Activated naive CD4-positive, alpha-beta T cell (primary cell): ENCODE measurements at regions not wholly inside any gene's neighbourhood (a gene's known extent, or its start where the extent isn't known, plus 50 kb on each side); places are given as distances from the start of the nearest gene placed in this dataset.

Source experiments
- DNase-seq, 4 experiments: peaks; one replicate each; lab custom pipeline; 2025; lab: John Stamatoyannopoulos, UW

GRCh38 chr4:63049278-63049677 lies 1360.0 kb downstream of the TECRL start:
- no peak for DNase-seq

GRCh38 chr4:63036159-63036866 lies 1372.9 kb downstream of the TECRL start:
- no peak for DNase-seq

DNA sequence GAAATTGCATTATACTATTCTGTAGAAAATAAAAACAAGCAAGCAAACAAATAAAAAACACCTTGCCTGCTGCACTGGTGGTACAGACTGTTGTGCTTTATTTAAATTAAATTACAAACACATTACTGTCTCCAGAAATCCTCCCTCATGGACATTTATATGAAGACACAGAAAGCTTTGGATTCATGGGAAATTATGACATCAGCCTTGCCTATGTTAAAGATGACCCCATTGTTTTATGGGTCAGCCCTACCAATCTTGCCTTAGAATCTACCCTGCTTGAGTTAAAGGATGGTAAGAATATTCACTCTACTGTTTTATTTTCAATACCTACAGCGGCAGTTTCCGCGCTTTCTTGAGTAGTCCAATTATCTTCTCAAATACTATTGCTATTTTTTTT lies 1379.9 kb downstream of the TECRL start:
- no peak for DNase-seq

- no peak for DNase-seq
These were observed 1388.6 kb downstream of the TECRL start for GRCh38 chr4:63020661-63021060.

DNA sequence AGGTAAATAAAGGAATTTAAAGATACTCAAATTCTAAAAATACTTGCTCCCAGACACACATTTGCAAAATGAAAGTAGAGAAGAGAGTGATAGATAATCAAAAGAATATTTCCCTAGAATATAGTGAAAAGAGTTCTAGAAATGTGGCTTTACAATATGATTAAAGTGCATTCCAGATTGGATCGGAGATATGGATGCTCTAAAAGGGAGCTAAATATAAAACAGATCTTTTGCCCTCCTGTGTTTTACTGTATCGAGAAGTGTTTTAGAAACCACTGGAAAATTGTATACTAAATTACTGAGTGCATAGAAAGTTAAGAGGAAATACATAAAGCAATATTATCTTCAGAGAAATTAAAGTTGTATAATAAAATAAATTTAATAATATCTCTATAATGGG lies 1392.0 kb downstream of the TECRL start:
- DNase-seq = no peak

GRCh38 chr4:62970846-62971245 lies 1438.4 kb downstream of the TECRL start:
- DNase-seq = no peak

DNA sequence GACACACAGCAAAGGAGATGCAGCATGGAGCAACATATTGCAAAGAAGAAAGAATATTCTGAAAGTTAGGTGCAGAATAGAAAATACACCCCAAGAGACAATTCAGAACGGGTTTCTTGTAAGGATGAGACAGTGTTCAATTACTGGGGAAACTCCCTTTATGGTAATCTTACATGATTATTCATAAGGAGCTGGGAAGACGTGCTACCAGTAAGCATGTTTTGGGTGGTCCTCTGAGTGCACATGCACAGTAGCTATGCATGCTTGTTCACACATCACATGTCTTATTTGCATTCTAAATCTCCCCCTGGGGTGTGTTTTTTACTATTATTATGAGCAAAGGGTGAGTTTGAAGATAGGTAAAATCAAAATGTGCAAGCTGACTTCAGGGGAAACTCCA lies 1448.8 kb downstream of the TECRL start:
- DNase-seq = no peak

- no peak for DNase-seq
These were observed 1455.5 kb downstream of the TECRL start for GRCh38 chr4:62953752-62954151.

GRCh38 chr4:62952366-62952765 lies 1456.9 kb downstream of the TECRL start:
- DNase-seq = no peak

DNA sequence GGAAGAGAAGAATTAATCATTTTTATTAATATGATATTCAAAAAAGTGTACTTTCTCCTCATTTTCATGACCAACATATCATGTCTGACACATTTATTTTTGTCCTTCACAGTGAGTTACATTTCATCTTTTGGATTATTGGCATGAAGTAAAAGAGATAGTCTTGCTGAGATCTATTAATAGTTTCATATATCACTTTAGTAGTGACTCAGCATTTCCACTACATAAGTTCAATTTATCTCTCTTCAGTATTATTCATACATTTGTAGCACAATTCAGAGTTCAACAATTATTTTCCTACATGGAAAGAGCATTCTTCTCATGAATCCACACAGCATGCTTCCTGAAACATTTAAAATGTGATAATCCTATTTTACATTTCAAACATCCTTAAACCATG lies 1461.1 kb downstream of the TECRL start:
- no peak for DNase-seq

DNA sequence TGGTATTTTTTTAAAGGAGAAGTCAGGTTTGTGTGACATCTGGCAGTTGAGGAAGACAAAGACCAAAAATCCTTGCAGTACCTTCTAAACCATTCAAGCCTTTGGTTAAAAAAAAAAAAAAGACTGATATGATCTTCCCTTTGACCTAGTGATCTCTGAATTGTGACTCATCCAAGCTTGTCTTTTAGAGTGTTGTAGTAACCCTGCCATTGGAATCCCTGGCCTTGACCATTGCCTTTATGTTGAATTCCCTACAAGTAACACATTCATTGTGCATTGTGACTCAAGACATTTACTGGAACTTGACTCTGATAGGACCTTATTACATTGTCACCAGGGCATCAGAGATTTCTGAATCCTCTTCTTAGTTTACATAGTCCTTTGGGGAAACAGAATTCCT lies 1469.0 kb downstream of the TECRL start:
- DNase-seq = no peak

DNA sequence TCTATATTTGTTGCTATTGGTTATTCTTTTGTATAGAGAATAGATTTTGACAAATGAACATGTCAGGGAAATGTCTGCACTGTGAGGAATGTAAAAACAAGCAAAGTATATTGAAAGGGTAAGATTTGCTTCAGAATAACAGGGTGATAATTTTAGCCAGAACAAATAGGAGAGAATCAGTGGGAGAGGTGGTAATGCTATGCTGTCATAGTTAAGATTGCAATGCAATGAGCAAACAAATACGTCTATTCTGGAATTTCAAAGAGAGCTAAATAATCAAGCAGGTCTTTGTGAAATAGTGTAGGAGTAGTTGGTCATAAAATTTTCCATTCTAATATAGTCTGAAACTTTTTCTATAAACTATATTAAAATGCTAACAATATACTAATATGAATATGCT lies 1478.4 kb downstream of the TECRL start:
- DNase-seq = no peak

GRCh38 chr4:62928483-62928882 lies 1480.8 kb downstream of the TECRL start:
- no peak for DNase-seq

- DNase-seq = no peak
These were observed 1481.7 kb downstream of the TECRL start for GRCh38 chr4:62927574-62927973.

GRCh38 chr4:62923783-62924182 lies 1485.5 kb downstream of the TECRL start:
- DNase-seq = no peak

DNA sequence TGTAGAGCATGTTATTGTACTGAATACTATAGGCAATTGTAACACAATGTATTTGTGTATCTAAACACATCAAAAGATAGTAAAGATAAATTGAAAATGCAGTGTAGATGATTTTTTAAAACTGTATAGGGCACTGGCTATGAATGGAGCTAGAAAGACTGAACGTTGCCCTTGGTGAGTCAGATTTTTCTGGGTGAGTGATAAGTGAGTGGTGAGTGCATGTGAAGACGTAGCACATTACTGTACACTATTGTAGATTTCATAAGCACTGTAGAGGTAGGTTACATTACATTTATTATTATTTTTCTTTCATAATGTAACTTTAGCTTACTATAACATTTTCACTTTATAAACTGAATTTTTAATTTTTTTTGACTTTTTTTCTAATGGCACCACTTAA lies 1491.6 kb downstream of the TECRL start:
- no peak for DNase-seq

- no peak for DNase-seq
These were observed 1494.5 kb downstream of the TECRL start for GRCh38 chr4:62914758-62915157.

DNA sequence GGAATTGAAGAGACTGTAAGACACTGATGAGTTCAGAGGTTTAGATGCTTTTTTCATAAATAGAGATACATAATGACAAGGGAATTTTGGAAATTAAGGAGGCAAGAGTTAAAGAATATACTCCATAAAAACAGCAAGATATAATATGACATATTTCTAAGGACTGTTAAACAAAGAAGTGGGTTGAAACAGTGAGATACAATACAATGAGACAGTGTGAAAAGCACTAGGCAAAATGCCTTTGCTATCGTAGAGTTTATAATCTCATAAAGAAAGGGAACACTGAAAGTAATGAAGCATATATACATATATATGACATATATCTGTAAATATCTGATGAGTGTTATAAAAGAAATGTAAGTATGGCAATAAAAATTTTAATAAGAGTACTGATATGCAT lies 1496.2 kb downstream of the TECRL start:
- no peak for DNase-seq

DNA sequence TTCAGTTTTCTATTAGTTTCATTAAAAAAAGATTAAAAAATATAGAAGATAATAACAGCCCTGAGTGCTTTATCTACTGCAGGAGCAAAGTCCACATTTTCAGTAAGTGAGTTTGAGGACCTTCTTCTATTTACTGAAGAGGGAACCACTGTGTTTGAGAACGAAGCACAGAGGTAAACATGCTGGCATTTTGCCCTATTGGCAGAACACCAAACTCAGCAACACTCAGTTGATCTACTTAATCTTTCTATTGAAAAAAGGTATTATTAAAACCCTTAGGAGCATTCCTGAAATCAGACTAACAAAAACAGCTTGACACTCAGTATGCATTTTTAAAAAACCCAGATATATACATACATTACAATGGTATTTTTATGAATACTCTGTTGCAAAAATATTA lies 1496.7 kb downstream of the TECRL start:
- DNase-seq = no peak

DNA sequence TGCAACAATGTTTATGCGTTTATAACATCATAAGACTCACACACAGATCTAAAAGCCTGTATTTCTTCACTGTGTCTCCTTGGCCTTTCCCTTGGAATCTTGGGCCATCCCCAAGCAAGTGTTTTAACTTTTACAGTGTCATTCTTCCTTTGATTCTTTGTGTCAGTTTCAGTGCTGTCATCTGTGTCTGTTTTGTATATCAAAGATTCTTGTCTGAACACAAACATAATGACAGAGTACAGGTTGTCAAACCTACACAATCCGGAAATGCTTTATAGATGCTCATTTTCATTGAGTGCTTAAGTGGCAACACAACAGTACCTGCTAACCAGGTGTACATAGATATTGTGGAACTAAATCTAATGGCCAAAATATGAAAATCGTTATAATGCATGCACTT lies 1500.0 kb downstream of the TECRL start:
- no peak for DNase-seq

DNA sequence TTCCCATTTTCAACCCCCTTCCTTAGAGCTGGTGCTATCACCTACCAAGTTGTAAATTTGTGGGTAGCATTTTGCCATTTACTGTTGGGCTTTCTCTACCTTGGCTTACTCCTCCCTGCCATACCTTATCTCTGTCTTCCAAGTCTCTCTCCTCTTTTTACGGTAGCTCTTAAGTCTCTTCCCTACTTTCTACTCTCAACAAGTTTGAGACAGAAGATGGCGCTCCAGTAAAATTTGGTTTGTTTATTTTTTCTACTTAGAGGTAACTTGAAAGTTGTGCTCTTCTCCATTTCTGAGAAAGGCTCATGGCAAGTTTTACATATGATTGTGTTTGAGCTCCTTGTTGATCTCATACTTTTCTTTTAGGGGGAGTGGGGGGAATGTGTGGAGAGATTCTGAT lies 1508.1 kb downstream of the TECRL start:
- no peak for DNase-seq

- DNase-seq = no peak
These were observed 1509.4 kb downstream of the TECRL start for GRCh38 chr4:62899646-62900364.

DNA sequence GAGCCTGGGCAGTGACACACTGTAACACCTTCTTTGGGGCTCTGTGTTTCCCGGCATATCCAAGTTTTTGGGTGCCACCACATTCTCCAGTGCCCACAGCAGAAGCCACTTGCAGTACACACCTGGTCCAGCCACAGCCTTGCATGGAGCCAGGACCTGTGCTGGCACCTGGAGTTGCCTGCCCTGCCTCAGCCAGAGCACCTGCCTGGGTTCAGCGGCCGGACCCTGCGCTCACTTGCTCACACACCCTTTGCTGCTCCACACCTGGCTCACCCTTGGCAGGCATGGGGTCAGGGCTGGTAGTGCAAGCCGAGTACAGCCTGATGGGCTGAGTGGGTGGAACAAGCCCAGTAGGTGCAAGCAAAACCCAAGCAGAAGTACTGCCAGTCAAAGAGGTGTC lies 1511.1 kb downstream of the TECRL start:
- no peak for DNase-seq

- DNase-seq = no peak
These were observed 1512.5 kb downstream of the TECRL start for GRCh38 chr4:62896721-62897120.
